GM23338 (cell line): ENCODE measurements at regions not wholly inside any gene's neighbourhood (a gene's known extent, or its start where the extent isn't known, plus 50 kb on each side); places are given as distances from the start of the nearest gene placed in this dataset.

Experiments used
- ATAC-seq: fragments of 200-7000 bp; cut with Tn5 transposase; 3 replicates; pipeline ENCODE4 v1.9.1; 2020
- DNase-seq: peaks from one replicate; pipeline ENCODE4 v3.0.0-alpha.2; 2015; ENCODE audit warnings: low spot score
- H2AFZ ChIP-seq: fragments of 200-600 bp; sonication (generic); 2 replicates; pipeline ENCODE4 v1.8.0; 2016; ENCODE audit warnings: antibody characterized with exemption, mild to moderate bottlenecking, moderate library complexity
- H3F3A ChIP-seq: fragments of 200-600 bp; sonication (generic); replicated peaks from 2 replicates; pipeline ENCODE4 v1.8.0; 2017; ENCODE audit warnings: antibody characterized with exemption, mixed run types, low read depth
- H3K27ac ChIP-seq: fragments of 200-600 bp; sonication (generic); 2 replicates; pipeline ENCODE4 v1.6.1; 2016; ENCODE audit warnings: low read depth
- H3K27me3 ChIP-seq: fragments of 200-600 bp; sonication (generic); 2 replicates; pipeline ENCODE4 v1.8.0; 2016; ENCODE audit warnings: mild to moderate bottlenecking, mixed run types, moderate library complexity; ENCODE audit not compliant: insufficient read depth
- H3K36me3 ChIP-seq: fragments of 200-600 bp; sonication (generic); 2 replicates; pipeline ENCODE4 v1.8.0; 2016; ENCODE audit warnings: mild to moderate bottlenecking; ENCODE audit not compliant: insufficient read depth
- H3K4me1 ChIP-seq: fragments of 200-600 bp; sonication (generic); 2 replicates; pipeline ENCODE4 v1.8.0; 2016; ENCODE audit warnings: mild to moderate bottlenecking, moderate library complexity; ENCODE audit not compliant: insufficient read depth
- H3K4me2 ChIP-seq: fragments of 200-600 bp; sonication (generic); 2 replicates; pipeline ENCODE4 v1.7.1; 2017; ENCODE audit warnings: mixed run types
- H3K4me3 ChIP-seq: fragments of 200-600 bp; sonication (generic); 2 replicates; pipeline ENCODE4 v1.6.1; 2016; ENCODE audit warnings: mixed run types
- H3K79me2 ChIP-seq: fragments of 200-600 bp; sonication (generic); replicated peaks from 2 replicates; pipeline ENCODE4 v1.8.0; 2017; ENCODE audit warnings: mild to moderate bottlenecking; ENCODE audit not compliant: insufficient read depth
- H3K9me2 ChIP-seq: fragments of 200-600 bp; sonication (generic); 2 replicates; pipeline ENCODE4 v1.8.0; 2017; ENCODE audit not compliant: insufficient read depth
- H4K20me1 ChIP-seq: fragments of 200-600 bp; sonication (generic); replicated peaks from 2 replicates; pipeline ENCODE4 v1.8.0; 2017; ENCODE audit warnings: mild to moderate bottlenecking; ENCODE audit not compliant: insufficient read depth
- H3K27ac Mint-ChIP-seq: 2 replicates; pipeline ENCODE4 v1.8.0; 2020; ENCODE audit warnings: inconsistent platforms, mild to moderate bottlenecking, moderate library complexity, mixed read lengths
- H3K27me3 Mint-ChIP-seq: 3 replicates; pipeline ENCODE4 v1.8.0; 2022; ENCODE audit warnings: low read depth, mild to moderate bottlenecking, moderate library complexity, mixed read lengths, inconsistent platforms; ENCODE audit not compliant: insufficient read depth, poor library complexity
- H3K36me3 Mint-ChIP-seq: 3 replicates; pipeline ENCODE4 v1.8.0; 2021; ENCODE audit warnings: low read depth, mild to moderate bottlenecking, inconsistent platforms, moderate library complexity, mixed read lengths
- H3K4me1 Mint-ChIP-seq: 3 replicates; pipeline ENCODE4 v1.8.0; 2020; ENCODE audit warnings: mild to moderate bottlenecking, inconsistent platforms, mixed read lengths
- H3K4me3 Mint-ChIP-seq: 3 replicates; pipeline ENCODE4 v1.8.0; 2021; ENCODE audit warnings: moderate library complexity, mild to moderate bottlenecking, inconsistent platforms, mixed read lengths
- H3K9me3 Mint-ChIP-seq: 3 replicates; pipeline ENCODE4 v1.8.0; 2020; ENCODE audit warnings: moderate library complexity, mild to moderate bottlenecking, inconsistent platforms, mixed read lengths
- CREB1 ChIP-seq: fragments of 250-450 bp; sonication (Bioruptor Pico); IDR thresholded peaks from 2 replicates; pipeline ENCODE4 v1.5.0; 2020; ENCODE audit warnings: low read depth, mild to moderate bottlenecking, moderate library complexity
- CTCF ChIP-seq, 2 experiments: fragments of 200-600 bp in 1 of 2; sonication (generic) in 1 of 2; conservative IDR thresholded peaks; 2 replicates each; pipeline versions ENCODE4 v1.5.1 to v1.6.1; 2016 to 2017; ENCODE audit warnings: antibody characterized with exemption in 2 of 2, low read depth in 2 of 2, mild to moderate bottlenecking in 2 of 2, moderate library complexity in 1 of 2
- EZH2 ChIP-seq: fragments of 200-600 bp; sonication (generic); IDR thresholded peaks from one replicate; pipeline ENCODE4 v1.8.0; 2017; ENCODE audit warnings: antibody characterized with exemption, mild to moderate bottlenecking, low read depth; ENCODE audit not compliant: unreplicated experiment
- EZH2phosphoT487 ChIP-seq: fragments of 200-600 bp; sonication (generic); IDR thresholded peaks from one replicate; pipeline ENCODE4 v1.8.1; 2018; ENCODE audit warnings: antibody characterized with exemption; ENCODE audit not compliant: unreplicated experiment
- JUNB ChIP-seq: IDR thresholded peaks from one replicate; pipeline ENCODE4 v1.6.1; 2016; ENCODE audit warnings: antibody characterized with exemption; ENCODE audit not compliant: unreplicated experiment
- NANOG ChIP-seq: IDR thresholded peaks from 2 replicates; pipeline ENCODE4 v1.6.1; 2016; ENCODE audit warnings: antibody characterized with exemption, borderline replicate concordance
- POLR2AphosphoS5 ChIP-seq: IDR thresholded peaks from 2 replicates; pipeline ENCODE4 v1.6.1; 2016; ENCODE audit warnings: antibody characterized with exemption, low read depth
- STAT1 ChIP-seq: IDR thresholded peaks from one replicate; pipeline ENCODE4 v1.6.1; 2016; ENCODE audit warnings: antibody characterized with exemption; ENCODE audit not compliant: unreplicated experiment
- ZNF114 ChIP-seq: fragments of 250-450 bp; sonication (Bioruptor Pico); IDR thresholded peaks from 2 replicates; pipeline ENCODE4 v1.5.0; 2020; ENCODE audit warnings: mild to moderate bottlenecking, moderate library complexity
- ZNF331 ChIP-seq: fragments of 250-450 bp; sonication (Bioruptor Pico); IDR thresholded peaks from 2 replicates; pipeline ENCODE4 v1.5.0; 2020; ENCODE audit warnings: low read depth, mild to moderate bottlenecking, moderate library complexity
- TF ChIP-seq, protein P1 (sequence below): IDR thresholded peaks from one replicate; pipeline ENCODE4 v1.6.1; 2018; ENCODE audit warnings: antibody characterized with exemption; ENCODE audit not compliant: unreplicated experiment
- TF ChIP-seq, protein P2 (sequence below): IDR thresholded peaks from 2 replicates; pipeline ENCODE4 v1.6.1; 2016; ENCODE audit warnings: antibody characterized with exemption

GRCh38 chr20:18972251-18972876, 158.8 kb downstream of the SCP2D1 start (continued):
- no peak for TF ChIP-seq STAT1
- TF ChIP-seq, protein P1, sequence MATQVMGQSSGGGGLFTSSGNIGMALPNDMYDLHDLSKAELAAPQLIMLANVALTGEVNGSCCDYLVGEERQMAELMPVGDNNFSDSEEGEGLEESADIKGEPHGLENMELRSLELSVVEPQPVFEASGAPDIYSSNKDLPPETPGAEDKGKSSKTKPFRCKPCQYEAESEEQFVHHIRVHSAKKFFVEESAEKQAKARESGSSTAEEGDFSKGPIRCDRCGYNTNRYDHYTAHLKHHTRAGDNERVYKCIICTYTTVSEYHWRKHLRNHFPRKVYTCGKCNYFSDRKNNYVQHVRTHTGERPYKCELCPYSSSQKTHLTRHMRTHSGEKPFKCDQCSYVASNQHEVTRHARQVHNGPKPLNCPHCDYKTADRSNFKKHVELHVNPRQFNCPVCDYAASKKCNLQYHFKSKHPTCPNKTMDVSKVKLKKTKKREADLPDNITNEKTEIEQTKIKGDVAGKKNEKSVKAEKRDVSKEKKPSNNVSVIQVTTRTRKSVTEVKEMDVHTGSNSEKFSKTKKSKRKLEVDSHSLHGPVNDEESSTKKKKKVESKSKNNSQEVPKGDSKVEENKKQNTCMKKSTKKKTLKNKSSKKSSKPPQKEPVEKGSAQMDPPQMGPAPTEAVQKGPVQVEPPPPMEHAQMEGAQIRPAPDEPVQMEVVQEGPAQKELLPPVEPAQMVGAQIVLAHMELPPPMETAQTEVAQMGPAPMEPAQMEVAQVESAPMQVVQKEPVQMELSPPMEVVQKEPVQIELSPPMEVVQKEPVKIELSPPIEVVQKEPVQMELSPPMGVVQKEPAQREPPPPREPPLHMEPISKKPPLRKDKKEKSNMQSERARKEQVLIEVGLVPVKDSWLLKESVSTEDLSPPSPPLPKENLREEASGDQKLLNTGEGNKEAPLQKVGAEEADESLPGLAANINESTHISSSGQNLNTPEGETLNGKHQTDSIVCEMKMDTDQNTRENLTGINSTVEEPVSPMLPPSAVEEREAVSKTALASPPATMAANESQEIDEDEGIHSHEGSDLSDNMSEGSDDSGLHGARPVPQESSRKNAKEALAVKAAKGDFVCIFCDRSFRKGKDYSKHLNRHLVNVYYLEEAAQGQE = no peak
- TF ChIP-seq JUNB = no peak
- no peak for TF ChIP-seq CTCF (conservative IDR thresholded peaks at IDR 0.05; ENCODE audit: low read depth in 2 of 2)

GRCh38 chr20:18973529-18974173, 160.1 kb downstream of the SCP2D1 start:
- no peak overlapping the region for H3K27ac ChIP-seq
- no peak for TF ChIP-seq NANOG
- no peak for TF ChIP-seq STAT1
- TF ChIP-seq POLR2AphosphoS5 = no peak
- TF ChIP-seq, protein P2, sequence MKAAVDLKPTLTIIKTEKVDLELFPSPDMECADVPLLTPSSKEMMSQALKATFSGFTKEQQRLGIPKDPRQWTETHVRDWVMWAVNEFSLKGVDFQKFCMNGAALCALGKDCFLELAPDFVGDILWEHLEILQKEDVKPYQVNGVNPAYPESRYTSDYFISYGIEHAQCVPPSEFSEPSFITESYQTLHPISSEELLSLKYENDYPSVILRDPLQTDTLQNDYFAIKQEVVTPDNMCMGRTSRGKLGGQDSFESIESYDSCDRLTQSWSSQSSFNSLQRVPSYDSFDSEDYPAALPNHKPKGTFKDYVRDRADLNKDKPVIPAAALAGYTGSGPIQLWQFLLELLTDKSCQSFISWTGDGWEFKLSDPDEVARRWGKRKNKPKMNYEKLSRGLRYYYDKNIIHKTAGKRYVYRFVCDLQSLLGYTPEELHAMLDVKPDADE = no peak
- no peak for TF ChIP-seq ZNF114
- no peak for TF ChIP-seq ZNF331 (CRISPR knock-in tag)
- TF ChIP-seq, protein P1 = no peak
- TF ChIP-seq CREB1 (CRISPR knock-in tag) = no peak
- no peak for TF ChIP-seq EZH2
- TF ChIP-seq EZH2phosphoT487 = no peak
- TF ChIP-seq JUNB = no peak

More at GRCh38 chr20:18973529-18974173, 160.1 kb downstream of the SCP2D1 start:
- Histone ChIP-seq H2AFZ (no peak overlapping the region), H3K27me3 (no peaks in the 10 kb centered on the region), H3K79me2 (no peaks in the 10 kb centered on the region), H3K4me1 (no peaks in the 10 kb centered on the region), H3K4me3 (no peak overlapping the region), H3K36me3 (no peaks in the 10 kb centered on the region), H4K20me1 (no peaks in the 10 kb centered on the region), H3K4me2 (no peak overlapping the region), H3K9me2 (peaks cover 15% of the 10 kb centered on the region; the same call in 1 of the 2 replicates), H3F3A (no peaks in the 10 kb centered on the region)
- H3K27ac Mint-ChIP-seq = no peak overlapping the region
- no peak for ATAC-seq
- H3K9me3 Mint-ChIP-seq = no peaks in the 10 kb centered on the region
- H3K27me3 Mint-ChIP-seq = peaks cover 2% of the 10 kb centered on the region
- no peak for DNase-seq
- no peaks in the 10 kb centered on the region; the same call in 2 of the 3 replicates for H3K4me1 Mint-ChIP-seq
- no peak overlapping the region for H3K4me3 Mint-ChIP-seq
- no peaks in the 10 kb centered on the region for H3K36me3 Mint-ChIP-seq
